ENCODE measurements at regions not wholly inside any gene's neighbourhood (a gene's known extent, or its start where the extent isn't known, plus 50 kb on each side); places are given as distances from the start of the nearest gene placed in this dataset.

- TF ChIP-seq CTCF (conservative IDR thresholded peaks at IDR 0.05; ENCODE audit: low read depth) = no peak
- ChIA-PET CTCF (no interaction called here), POLR2A (ENCODE audit: low non-redundant PET) (interaction anchor here (0.7 kb wide), 1 partner anchor 400 kb away, joined by 5 read pairs; no protein-coding TSS in a partner anchor)
- H3K27ac ChIP-seq = no peak overlapping the region
- DNase-seq (ENCODE audit: low spot score) = no peak
These were observed 436.2 kb upstream of the LARGE1 start for GRCh38 chr22:34356481-34356880.

GRCh38 chr22:34370711-34371110 lies 450.4 kb upstream of the LARGE1 start:
- ChIA-PET POLR2A (ENCODE audit: low non-redundant PET) (no interaction called here), CTCF (no interaction called here)
- H3K27ac ChIP-seq = no peak overlapping the region
- no peak for TF ChIP-seq CTCF (conservative IDR thresholded peaks at IDR 0.05; ENCODE audit: low read depth)
- no peak for DNase-seq (ENCODE audit: low spot score)

- ChIA-PET CTCF (no interaction called here), POLR2A (ENCODE audit: low non-redundant PET) (no interaction called here)
- TF ChIP-seq CTCF (conservative IDR thresholded peaks at IDR 0.05; ENCODE audit: low read depth) = no peak
- no peak for DNase-seq (ENCODE audit: low spot score)
- H3K27ac ChIP-seq = no peak overlapping the region
These were observed 459.5 kb upstream of the LARGE1 start for GRCh38 chr22:34379825-34380224.

- no peak for DNase-seq (ENCODE audit: low spot score)
- ChIA-PET CTCF (no interaction called here), POLR2A (ENCODE audit: low non-redundant PET) (no interaction called here)
- no peak overlapping the region for H3K27ac ChIP-seq
- TF ChIP-seq CTCF (conservative IDR thresholded peaks at IDR 0.05; ENCODE audit: low read depth) = no peak
These were observed 460.3 kb upstream of the LARGE1 start for GRCh38 chr22:34380532-34380931.

GRCh38 chr22:34390400-34390799 lies 470.1 kb upstream of the LARGE1 start:
- no peak for DNase-seq (ENCODE audit: low spot score)
- TF ChIP-seq CTCF (conservative IDR thresholded peaks at IDR 0.05; ENCODE audit: low read depth) = no peak
- ChIA-PET CTCF (no interaction called here), POLR2A (ENCODE audit: low non-redundant PET) (no interaction called here)
- no peak overlapping the region for H3K27ac ChIP-seq

- H3K27ac ChIP-seq = no peak overlapping the region
- ChIA-PET CTCF (no interaction called here), POLR2A (ENCODE audit: low non-redundant PET) (no interaction called here)
- no peak for DNase-seq (ENCODE audit: low spot score)
- TF ChIP-seq CTCF (conservative IDR thresholded peaks at IDR 0.05; ENCODE audit: low read depth) = no peak
These were observed 475.1 kb upstream of the LARGE1 start for GRCh38 chr22:34395370-34395769.

GRCh38 chr22:34403667-34404066 lies 483.4 kb upstream of the LARGE1 start:
- ChIA-PET CTCF (no interaction called here), POLR2A (ENCODE audit: low non-redundant PET) (no interaction called here)
- no peak for DNase-seq (ENCODE audit: low spot score)
- TF ChIP-seq CTCF (conservative IDR thresholded peaks at IDR 0.05; ENCODE audit: low read depth) = no peak
- H3K27ac ChIP-seq = no peak overlapping the region
